ENCODE measurements at regions not wholly inside any gene's neighbourhood (a gene's known extent, or its start where the extent isn't known, plus 50 kb on each side); places are given as distances from the start of the nearest gene placed in this dataset.

- Histone ChIP-seq H3K79me2 (ENCODE audit: insufficient read depth, low read length) (no peaks in the 10 kb centered on the region), H3K27ac (ENCODE audit: low read depth, low read length) (no peak overlapping the region), H3K36me3 (ENCODE audit: low read length) (no peaks in the 10 kb centered on the region), H3K9me3 (ENCODE audit: insufficient read depth, low read length) (no peaks in the 10 kb centered on the region), H3F3A (ENCODE audit: insufficient read depth) (no peaks in the 10 kb centered on the region), H2AFZ (ENCODE audit: low read depth, low read length, severe bottlenecking) (no peak overlapping the region), H3K4me3 (ENCODE audit: insufficient read depth, low read length, poor library complexity, severe bottlenecking) (no peak overlapping the region), H4K20me1 (ENCODE audit: low read depth, low read length) (no peaks in the 10 kb centered on the region), H3K9me2 (replicated peaks; ENCODE audit: insufficient read depth, low read length) (no peaks in the 10 kb centered on the region), H3K4me2 (ENCODE audit: low read depth, low read length, poor library complexity, severe bottlenecking) (no peak overlapping the region), H3K27me3 (ENCODE audit: low read length) (no peaks in the 10 kb centered on the region), H3K9ac (ENCODE audit: low read length) (no peak overlapping the region)
- TF ChIP-seq CTCF (IDR thresholded peaks at IDR 0.05; ENCODE audit: insufficient read depth, low read length, poor library complexity, severe bottlenecking) (no peak), EZH2phosphoT487 (conservative IDR thresholded peaks at IDR 0.05; ENCODE audit: low read length) (no peak)
These were observed 1125.2 kb upstream of the FANCL start for GRCh38 chr2:59366288-59366687.

- H3K27ac ChIP-seq (ENCODE audit: low read depth, low read length), result no peak overlapping the region
- H4K20me1 ChIP-seq (ENCODE audit: low read depth, low read length), result no peaks in the 10 kb centered on the region
- no peaks in the 10 kb centered on the region for H3K79me2 ChIP-seq (ENCODE audit: insufficient read depth, low read length)
- H3K4me2 ChIP-seq (ENCODE audit: low read depth, low read length, poor library complexity, severe bottlenecking), result no peak overlapping the region
- no peaks in the 10 kb centered on the region for H3K36me3 ChIP-seq (ENCODE audit: low read length)
- H3K9ac ChIP-seq (ENCODE audit: low read length), result no peak overlapping the region
- no peaks in the 10 kb centered on the region for H3F3A ChIP-seq (ENCODE audit: insufficient read depth)
- no peak overlapping the region for H3K4me3 ChIP-seq (ENCODE audit: insufficient read depth, low read length, poor library complexity, severe bottlenecking)
- TF ChIP-seq CTCF (IDR thresholded peaks at IDR 0.05; ENCODE audit: insufficient read depth, low read length, poor library complexity, severe bottlenecking) (no peak), EZH2phosphoT487 (conservative IDR thresholded peaks at IDR 0.05; ENCODE audit: low read length) (no peak)
- H3K27me3 ChIP-seq (ENCODE audit: low read length), result no peaks in the 10 kb centered on the region
- no peaks in the 10 kb centered on the region for H3K9me2 ChIP-seq (replicated peaks; ENCODE audit: insufficient read depth, low read length)
- H2AFZ ChIP-seq (ENCODE audit: low read depth, low read length, severe bottlenecking), result no peak overlapping the region
- H3K9me3 ChIP-seq (ENCODE audit: insufficient read depth, low read length), result no peaks in the 10 kb centered on the region
These were observed 1113.4 kb upstream of the FANCL start for GRCh38 chr2:59354498-59354897.

GRCh38 chr2:59353306-59353921, 1112.3 kb upstream of the FANCL start:
- H3K27ac ChIP-seq (ENCODE audit: low read depth, low read length), result no peak overlapping the region
- no peaks in the 10 kb centered on the region for H3K27me3 ChIP-seq (ENCODE audit: low read length)
- H3F3A ChIP-seq (ENCODE audit: insufficient read depth), result no peaks in the 10 kb centered on the region
- TF ChIP-seq CTCF (IDR thresholded peaks at IDR 0.05; ENCODE audit: insufficient read depth, low read length, poor library complexity, severe bottlenecking) (no peak), EZH2phosphoT487 (conservative IDR thresholded peaks at IDR 0.05; ENCODE audit: low read length) (no peak)
- H3K4me2 ChIP-seq (ENCODE audit: low read depth, low read length, poor library complexity, severe bottlenecking), result no peak overlapping the region
- H3K4me3 ChIP-seq (ENCODE audit: insufficient read depth, low read length, poor library complexity, severe bottlenecking), result no peak overlapping the region
- H3K79me2 ChIP-seq (ENCODE audit: insufficient read depth, low read length), result no peaks in the 10 kb centered on the region
- H3K9me2 ChIP-seq (replicated peaks; ENCODE audit: insufficient read depth, low read length), result no peaks in the 10 kb centered on the region
- no peak overlapping the region for H2AFZ ChIP-seq (ENCODE audit: low read depth, low read length, severe bottlenecking)
- no peak overlapping the region for H3K9ac ChIP-seq (ENCODE audit: low read length)
- H3K36me3 ChIP-seq (ENCODE audit: low read length), result no peaks in the 10 kb centered on the region
- H4K20me1 ChIP-seq (ENCODE audit: low read depth, low read length), result no peaks in the 10 kb centered on the region
- no peaks in the 10 kb centered on the region for H3K9me3 ChIP-seq (ENCODE audit: insufficient read depth, low read length)
